NT2/D1 (cell line): ENCODE measurements at regions not wholly inside any gene's neighbourhood (a gene's known extent, or its start where the extent isn't known, plus 50 kb on each side); places are given as distances from the start of the nearest gene placed in this dataset.

Source experiments
- SUZ12 ChIP-seq: IDR thresholded peaks from 2 replicates; pipeline ENCODE4 v1.6.1; 2011; ENCODE audit not compliant: insufficient read length, insufficient read depth; ENCODE audit errors: extremely low read depth
- YY1 ChIP-seq: IDR thresholded peaks from 2 replicates; pipeline ENCODE4 v1.6.1; 2011; ENCODE audit not compliant: insufficient read length, insufficient read depth
- ZNF274 ChIP-seq: IDR thresholded peaks from 2 replicates; pipeline ENCODE4 v1.6.1; 2011; ENCODE audit warnings: mild to moderate bottlenecking, low read depth, low read length

GRCh38 chr1:184242507-184242943 lies 144.3 kb upstream of the C1orf21 start:
- TF ChIP-seq SUZ12 (no peak), ZNF274 (no peak), YY1 (no peak)
